Progenitor cell of endocrine pancreas (in vitro differentiated cells): ENCODE measurements at regions not wholly inside any gene's neighbourhood (a gene's known extent, or its start where the extent isn't known, plus 50 kb on each side); places are given as distances from the start of the nearest gene placed in this dataset.
"Not testable (repeated sequence)": the region's sequence is repeated elsewhere in the genome, so short reads cannot be mapped to it uniquely, and the experiment has no call there.

Source experiments
- DNase-seq: peaks from one replicate; pipeline ENCODE4 v3.0.0; 2021; ENCODE audit warnings: low spot score; ENCODE audit not compliant: unreplicated experiment
- H3K27ac Mint-ChIP-seq: 2 replicates; pipeline ENCODE4 v1.8.0; 2021; ENCODE audit warnings: mild to moderate bottlenecking, moderate library complexity, mixed read lengths
- H3K27me3 Mint-ChIP-seq: 2 replicates; pipeline ENCODE4 v1.8.0; 2021; ENCODE audit warnings: mixed read lengths
- H3K36me3 Mint-ChIP-seq: 2 replicates; pipeline ENCODE4 v1.8.0; 2022; ENCODE audit warnings: mixed read lengths; ENCODE audit not compliant: insufficient read depth
- H3K4me1 Mint-ChIP-seq: 2 replicates; pipeline ENCODE4 v1.8.0; 2021; ENCODE audit warnings: low read depth, mixed read lengths
- H3K4me3 Mint-ChIP-seq: 2 replicates; pipeline ENCODE4 v1.8.0; 2021; ENCODE audit warnings: low read depth, mild to moderate bottlenecking, moderate library complexity, mixed read lengths
- H3K9me3 Mint-ChIP-seq: 2 replicates; pipeline ENCODE4 v1.8.0; 2021; ENCODE audit warnings: low read depth, mixed read lengths
- CTCF ChIP-seq: fragments of 200-600 bp; sonication (generic); IDR thresholded peaks from one replicate; pipeline ENCODE4 v1.5.0; 2021; ENCODE audit warnings: antibody characterized with exemption, mild to moderate bottlenecking; ENCODE audit not compliant: unreplicated experiment

- Mint-ChIP-seq H3K4me1 (no peaks in the 10 kb centered on the region), H3K27ac (no peak overlapping the region), H3K9me3 (no peaks in the 10 kb centered on the region), H3K4me3 (no peak overlapping the region), H3K36me3 (no peaks in the 10 kb centered on the region), H3K27me3 (peaks cover 2% of the 10 kb centered on the region)
- no peak for DNase-seq
- TF ChIP-seq CTCF = no peak
Observed at GRCh38 chr3:127438951-127439350, 151.1 kb upstream of the PRR20G start.

- no peak for TF ChIP-seq CTCF
- no peak for DNase-seq
- H3K27me3 Mint-ChIP-seq = peaks cover 2% of the 10 kb centered on the region
- no peaks in the 10 kb centered on the region for H3K9me3 Mint-ChIP-seq
- H3K4me1 Mint-ChIP-seq = no peaks in the 10 kb centered on the region
- H3K27ac Mint-ChIP-seq = no peak overlapping the region
- H3K4me3 Mint-ChIP-seq = no peak overlapping the region
- no peaks in the 10 kb centered on the region for H3K36me3 Mint-ChIP-seq
Observed at GRCh38 chr3:127438371-127438770, 150.5 kb upstream of the PRR20G start.

DNA sequence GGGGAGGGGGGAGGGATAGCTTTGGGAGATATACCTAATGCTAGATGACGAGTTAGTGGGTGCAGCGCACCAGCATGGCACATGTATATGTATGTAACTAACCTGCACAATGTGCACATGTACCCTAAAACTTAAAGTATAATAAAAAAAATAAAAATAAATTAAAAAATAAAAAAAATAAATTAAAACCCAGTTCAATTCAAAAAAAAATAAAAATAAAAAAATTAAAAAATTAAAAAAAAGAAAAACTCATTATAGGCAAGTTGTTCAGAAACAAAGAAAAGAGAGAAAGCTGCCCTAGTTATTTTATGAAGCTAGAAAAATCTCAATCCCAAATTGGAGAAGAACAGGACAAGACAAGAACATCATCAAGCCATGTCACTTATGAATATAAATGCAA, 147.5 kb upstream of the PRR20G start:
- not testable (repeated sequence) for DNase-seq, H3K9me3 Mint-ChIP-seq, H3K4me1 Mint-ChIP-seq, H3K27me3 Mint-ChIP-seq, H3K27ac Mint-ChIP-seq, H3K36me3 Mint-ChIP-seq, H3K4me3 Mint-ChIP-seq

GRCh38 chr3:127431066-127431465, 143.2 kb upstream of the PRR20G start:
- Mint-ChIP-seq H3K27me3 (peaks cover 19% of the 10 kb centered on the region), H3K9me3 (no peaks in the 10 kb centered on the region), H3K4me1 (peaks cover 1% of the 10 kb centered on the region), H3K36me3 (no peaks in the 10 kb centered on the region), H3K4me3 (no peak overlapping the region), H3K27ac (no peak overlapping the region)
- TF ChIP-seq CTCF = no peak
- DNase-seq = no peak

DNA sequence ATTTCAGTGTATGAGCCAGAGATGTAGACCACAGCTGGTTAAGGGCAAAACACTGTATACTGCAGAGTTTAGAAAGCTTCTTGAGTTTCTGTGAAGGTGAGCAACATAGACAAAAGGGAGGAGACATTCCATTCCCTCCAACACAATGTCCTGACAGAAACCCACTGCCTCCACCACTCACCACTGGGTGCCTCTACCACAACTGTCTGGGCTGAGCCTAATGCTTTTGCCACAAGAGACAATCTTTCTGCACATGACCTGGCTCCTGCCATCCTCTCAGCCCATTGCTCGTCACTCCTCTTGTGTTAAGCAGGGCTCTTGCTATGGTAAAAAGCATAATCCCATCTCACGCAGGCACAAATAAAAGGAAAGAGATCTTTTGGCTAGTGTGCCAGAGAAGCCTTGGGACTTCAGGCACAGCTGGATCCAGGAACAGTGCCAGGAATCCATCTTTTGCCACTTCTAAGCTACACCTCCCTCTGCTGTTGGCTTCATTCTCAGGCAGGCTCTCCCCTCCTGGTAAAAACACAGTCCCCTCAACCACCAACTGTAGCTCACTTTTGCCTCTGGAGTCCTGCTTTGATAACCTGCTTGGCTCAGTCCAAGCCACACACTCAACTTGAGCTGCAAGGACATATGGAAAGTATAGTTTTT, 140.6 kb upstream of the PRR20G start:
- H3K4me1 Mint-ChIP-seq = peaks cover 1% of the 10 kb centered on the region
- H3K36me3 Mint-ChIP-seq = no peaks in the 10 kb centered on the region
- no peak overlapping the region for H3K27ac Mint-ChIP-seq
- peaks cover 27% of the 10 kb centered on the region for H3K27me3 Mint-ChIP-seq
- DNase-seq = no peak
- H3K9me3 Mint-ChIP-seq = no peaks in the 10 kb centered on the region
- TF ChIP-seq CTCF = no peak
- H3K4me3 Mint-ChIP-seq = no peak overlapping the region

DNA sequence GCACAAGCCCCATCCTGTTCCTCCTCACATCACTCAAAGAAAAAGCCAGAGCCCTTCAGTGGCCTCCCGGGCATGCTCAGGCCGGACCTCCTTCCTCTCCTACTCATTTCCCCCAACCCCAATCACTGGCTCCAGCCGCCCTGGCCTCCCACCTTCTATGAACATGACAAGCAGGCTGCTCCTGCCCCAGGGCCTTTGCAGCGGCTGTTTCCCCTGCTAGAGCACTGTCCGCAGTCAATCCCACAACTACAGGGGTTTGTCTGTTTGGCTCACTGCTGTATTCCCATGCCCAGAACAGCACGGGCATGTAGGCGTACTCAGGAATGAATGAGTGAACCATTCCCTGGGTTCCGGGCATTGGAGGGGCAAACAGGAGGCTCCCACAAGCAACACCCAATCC, 139.8 kb upstream of the PRR20G start:
- no peak for TF ChIP-seq CTCF
- peaks cover 1% of the 10 kb centered on the region for H3K4me1 Mint-ChIP-seq
- H3K36me3 Mint-ChIP-seq = no peaks in the 10 kb centered on the region
- no peaks in the 10 kb centered on the region for H3K9me3 Mint-ChIP-seq
- peaks cover 29% of the 10 kb centered on the region for H3K27me3 Mint-ChIP-seq
- no peak overlapping the region for H3K27ac Mint-ChIP-seq
- H3K4me3 Mint-ChIP-seq = no peak overlapping the region
- DNase-seq = no peak
